ENCODE measurements at regions not wholly inside any gene's neighbourhood (a gene's known extent, or its start where the extent isn't known, plus 50 kb on each side); places are given as distances from the start of the nearest gene placed in this dataset.
A peak's percentile ranks its signal among the peaks of the same experiment; 100 is the strongest.

GRCh38 chr1:38779491-38779890 lies 80.1 kb downstream of the RRAGC start (continued):
- TF ChIP-seq ZNF407 (IDR thresholded peaks at IDR 0.05; ENCODE audit: low read depth) (no peak), STAT5A (IDR thresholded peaks at IDR 0.05; ENCODE audit: borderline replicate concordance, low read length) (no peak)

- no peaks in the 10 kb centered on the region for H3K9me3 ChIP-seq (replicated peaks; ENCODE audit: control insufficient read depth, insufficient read depth, low read depth, low read length)
- ATAC-seq (no peak), FAIRE-seq (no peak), DNase-seq (ENCODE audit: extremely low read depth in 1 of 4, low spot score in 3 of 4) (no peak)
- POLR2A ChIA-PET = interaction anchor here (0.6 to 2.2 kb wide), 4 partner anchors 15 to 1952 kb away, joined by 3 to 9 read pairs (median 3); no protein-coding TSS in a partner anchor
- WGBS (ENCODE audit: insufficient coverage, low coverage, missing lambda C conversion rate) = 50% methylated on average over 1 of the region's 1 CpG
- no peaks in the 10 kb centered on the region for H4K20me1 ChIP-seq (replicated peaks; ENCODE audit: control insufficient read depth, insufficient read depth, low read length)
- no peaks in the 10 kb centered on the region for H3K36me3 ChIP-seq (ENCODE audit: control insufficient read depth, insufficient read depth, low read length)
- H3K4me2 ChIP-seq (ENCODE audit: insufficient read depth, low read length) = no peak overlapping the region
- H3K27ac ChIP-seq (ENCODE audit: extremely low read depth, low read depth, low read length) = no peak overlapping the region
- H3K4me1 ChIP-seq (replicated peaks in 1 of 2; ENCODE audit: control insufficient read depth in 2 of 2, insufficient read depth in 2 of 2, low read length in 2 of 2) = peaks cover 6 to 22% of the 10 kb centered on the region in 2 experiments; a peak in 4 of 5 replicates
- H3K79me2 ChIP-seq (ENCODE audit: control insufficient read depth, insufficient read depth, low read length) = no peaks in the 10 kb centered on the region
- CTCF ChIA-PET (ENCODE audit: low intra/inter-chr PET ratio) = no interaction called here
- H3K27me3 ChIP-seq (ENCODE audit: control insufficient read depth in 2 of 2, insufficient read depth in 2 of 2, low read length in 2 of 2) = no peaks in the 10 kb centered on the region
- TF ChIP-seq MEIS2 (IDR thresholded peaks at IDR 0.05; ENCODE audit: partially characterized antibody) = peak; percentile 8
- no peak for TF ChIP-seq SLC30A9 (CRISPR knock-in tag; IDR thresholded peaks at IDR 0.05)
- no peak for TF ChIP-seq ZNF263 (CRISPR knock-in tag; IDR thresholded peaks at IDR 0.05; ENCODE audit: borderline replicate concordance)
- peak; percentile 57; the same call in 1 of the 2 replicates for TF ChIP-seq ZNF239 (CRISPR knock-in tag; IDR thresholded peaks at IDR 0.05)
- no peak overlapping the region for H2AFZ ChIP-seq (ENCODE audit: low read depth, low read length)
- intact Hi-C loops (cut with micrococcal nuclease) = no loop called here
- no peak overlapping the region for H3K9ac ChIP-seq (ENCODE audit: insufficient read depth in 1 of 2, low read depth in 2 of 2, low read length in 2 of 2)
- H3K4me3 ChIP-seq = no peak overlapping the region
- BruUV-seq (replicated peaks) = no TSS peak
- peaks cover 4% of the 10 kb centered on the region for H3K9me1 ChIP-seq (ENCODE audit: control insufficient read depth, insufficient read depth, low read length)
- in situ Hi-C loops (cut with MboI) = no loop called here
Observed at GRCh38 chr1:38778521-38778920, 81.1 kb downstream of the RRAGC start.

All from K562 (cell line).